ENCODE measurements at regions not wholly inside any gene's neighbourhood (a gene's known extent, or its start where the extent isn't known, plus 50 kb on each side); places are given as distances from the start of the nearest gene placed in this dataset.

DNA sequence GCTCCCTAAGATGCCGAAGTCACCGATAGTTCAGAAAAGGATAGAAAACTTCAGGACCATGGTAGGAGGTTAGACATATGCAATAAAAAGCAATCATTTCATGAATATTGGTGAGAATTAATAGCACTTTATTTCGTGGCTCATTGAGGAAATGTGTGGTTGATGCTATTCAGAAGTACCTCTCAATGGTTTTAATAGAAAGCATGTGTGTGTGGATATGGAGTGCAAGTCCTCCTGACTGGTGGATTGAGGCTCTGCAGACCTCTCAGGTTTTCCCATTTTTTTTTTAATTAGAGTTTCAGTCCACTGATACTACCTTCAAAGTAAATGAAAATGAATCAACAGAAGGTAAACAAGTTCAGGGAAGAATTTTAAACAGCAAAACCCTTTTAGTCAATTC is 384.3 kb upstream of the RARB start:
- no peak for TF ChIP-seq POLR2AphosphoS5 (IDR thresholded peaks at IDR 0.05; ENCODE audit: low read depth, low read length)
- no peak for TF ChIP-seq SP1 (IDR thresholded peaks at IDR 0.05; ENCODE audit: low read depth, low read length)

Measured in H1 (cell line).